Trophoblast cell (in vitro differentiated cells and primary cell): ENCODE measurements at regions not wholly inside any gene's neighbourhood (a gene's known extent, or its start where the extent isn't known, plus 50 kb on each side); places are given as distances from the start of the nearest gene placed in this dataset.

Experiments used
- DNase-seq, 2 donors: peaks; one replicate each; pipeline ENCODE4 v3.0.0-alpha.2; 2016
- H2AFZ ChIP-seq: 2 replicates; pipeline ENCODE4 v1.6.1; 2013; ENCODE audit warnings: low read length, moderate library complexity, mild to moderate bottlenecking; ENCODE audit not compliant: insufficient read depth, poor library complexity
- H2AK5ac ChIP-seq: 2 replicates; pipeline ENCODE4 v1.6.1; 2013; ENCODE audit warnings: mild to moderate bottlenecking, low read length
- H2BK120ac ChIP-seq: 2 replicates; pipeline ENCODE4 v1.6.1; 2013; ENCODE audit warnings: low read length, mild to moderate bottlenecking, moderate library complexity; ENCODE audit not compliant: insufficient read depth, poor library complexity
- H2BK12ac ChIP-seq: 2 replicates; pipeline ENCODE4 v1.6.1; 2013; ENCODE audit warnings: mild to moderate bottlenecking, low read length, moderate library complexity
- H2BK5ac ChIP-seq: 2 replicates; pipeline ENCODE4 v1.6.1; 2013; ENCODE audit warnings: low read length, low read depth, moderate library complexity, mild to moderate bottlenecking; ENCODE audit not compliant: poor library complexity
- H3K14ac ChIP-seq: 2 replicates; pipeline ENCODE4 v1.6.1; 2013; ENCODE audit warnings: mild to moderate bottlenecking, low read length
- H3K18ac ChIP-seq: 2 replicates; pipeline ENCODE4 v1.6.1; 2013; ENCODE audit warnings: mild to moderate bottlenecking, low read length
- H3K23ac ChIP-seq: 2 replicates; pipeline ENCODE4 v1.6.1; 2013; ENCODE audit warnings: low read length
- H3K27ac ChIP-seq: 2 replicates; pipeline ENCODE4 v1.5.1; 2013; ENCODE audit warnings: low read depth, mild to moderate bottlenecking, inconsistent platforms, low read length, moderate library complexity
- H3K27me3 ChIP-seq: 2 replicates; pipeline ENCODE4 v1.6.1; 2013; ENCODE audit warnings: inconsistent platforms, mild to moderate bottlenecking, low read length, moderate library complexity; ENCODE audit not compliant: insufficient read depth
- H3K36me3 ChIP-seq, 2 experiments: 1 replicate in 1 of 2; 2 replicates in 1 of 2; pipeline ENCODE4 v1.6.1; 2013; ENCODE audit warnings: low read length in 2 of 2, mild to moderate bottlenecking in 2 of 2, moderate library complexity in 1 of 2; ENCODE audit not compliant: insufficient read depth in 2 of 2, control insufficient read depth in 1 of 2
- H3K4ac ChIP-seq: 2 replicates; pipeline ENCODE4 v1.6.1; 2013; ENCODE audit warnings: low read depth, mild to moderate bottlenecking, low read length, moderate library complexity
- H3K4me1 ChIP-seq, 2 experiments: 1 replicate in 1 of 2; 2 replicates in 1 of 2; pipeline ENCODE4 v1.6.1; 2013; ENCODE audit warnings: low read length in 2 of 2, mild to moderate bottlenecking in 2 of 2, moderate library complexity in 1 of 2; ENCODE audit not compliant: insufficient read depth in 2 of 2, control insufficient read depth in 1 of 2
- H3K4me2 ChIP-seq: 2 replicates; pipeline ENCODE4 v1.6.1; 2013; ENCODE audit warnings: inconsistent platforms, mild to moderate bottlenecking, low read length, moderate library complexity
- H3K4me3 ChIP-seq: 2 replicates; pipeline ENCODE4 v1.5.1; 2013; ENCODE audit warnings: mild to moderate bottlenecking, low read depth, low read length, inconsistent platforms
- H3K79me1 ChIP-seq: one replicate; pipeline ENCODE4 v1.6.1; 2013; ENCODE audit warnings: low read length
- H3K79me2 ChIP-seq: 2 replicates; pipeline ENCODE4 v1.6.1; 2013; ENCODE audit warnings: low read length, mild to moderate bottlenecking; ENCODE audit not compliant: control insufficient read depth, insufficient read depth, poor library complexity
- H3K9ac ChIP-seq: 2 replicates; pipeline ENCODE4 v1.6.1; 2013; ENCODE audit warnings: mild to moderate bottlenecking, low read length
- H3K9me3 ChIP-seq: 2 replicates; pipeline ENCODE4 v1.6.1; 2013; ENCODE audit warnings: low read depth, mild to moderate bottlenecking, control low read depth, inconsistent platforms, low read length; ENCODE audit not compliant: insufficient read depth
- H4K12ac ChIP-seq: 2 replicates; pipeline ENCODE4 v1.6.1; 2013; ENCODE audit warnings: low read depth, mild to moderate bottlenecking, low read length, moderate library complexity
- H4K8ac ChIP-seq: 2 replicates; pipeline ENCODE4 v1.6.1; 2013; ENCODE audit warnings: low read depth, mild to moderate bottlenecking, low read length, moderate library complexity
- H4K91ac ChIP-seq: one replicate; pipeline ENCODE4 v1.6.1; 2013; ENCODE audit warnings: low read depth, mild to moderate bottlenecking, low read length, moderate library complexity
- WGBS: extraction: QIAGEN DNeasy Blood & Tissue Kit; methylation state at CpG from one replicate; pipeline ENCODE4 v1.1.7; 2013; ENCODE audit warnings: missing lambda C conversion rate; ENCODE audit not compliant: insufficient read length, insufficient coverage; ENCODE audit errors: extremely low coverage; 5-methylcytosine and 5-hydroxymethylcytosine counted together

DNA sequence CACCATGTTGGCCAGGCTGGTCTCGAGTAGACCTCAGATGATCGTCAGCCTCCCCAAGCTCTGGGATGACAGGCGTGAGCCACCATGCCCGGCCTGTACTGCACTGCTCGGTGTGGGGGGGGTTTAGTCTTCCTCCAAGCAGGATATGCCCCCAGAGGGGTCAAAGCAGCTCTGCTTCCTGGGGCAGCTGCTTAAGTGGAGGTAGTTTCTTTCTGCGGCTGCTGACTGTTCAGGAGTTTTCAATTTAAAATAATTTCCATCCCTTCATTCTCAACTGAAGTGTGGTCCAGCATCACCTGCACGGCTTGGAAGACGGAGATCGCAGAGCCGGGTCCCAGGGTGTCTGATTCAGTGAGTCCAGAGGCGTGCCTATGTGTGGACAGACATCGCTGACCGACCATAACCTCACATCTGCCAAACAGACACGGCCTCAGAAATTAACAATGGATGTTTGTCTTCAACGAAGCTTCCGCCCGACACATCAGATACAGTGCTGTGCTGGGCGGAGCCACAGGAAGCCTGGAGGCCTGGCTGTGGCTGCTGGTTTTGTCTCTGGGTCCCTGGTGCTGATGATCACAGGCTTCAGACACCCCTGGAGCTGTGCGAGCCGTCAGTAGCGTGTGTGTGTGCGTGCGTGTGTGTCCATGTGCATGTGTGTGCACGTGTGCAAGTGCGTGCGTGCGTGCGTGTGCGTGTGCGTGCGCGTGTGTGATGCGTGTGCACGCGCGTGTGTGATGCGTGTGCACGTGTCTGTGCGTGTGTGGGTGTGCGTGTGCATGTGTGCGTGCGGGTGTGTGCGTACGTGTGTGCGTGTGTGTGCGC is 226.5 kb upstream of the PITRM1 start:
- no peak overlapping the region for H3K4ac ChIP-seq
- H2BK12ac ChIP-seq = no peak overlapping the region
- peak overlapping the region; percentile 38 for H3K4me3 ChIP-seq
- H4K91ac ChIP-seq = no peak overlapping the region
- peak; percentile 55 to 61 for DNase-seq
- H4K8ac ChIP-seq = no peak overlapping the region
- peaks cover 5 to 7% of the 10 kb centered on the region in 2 experiments for H3K4me1 ChIP-seq
- no peak overlapping the region for H3K23ac ChIP-seq
- no peak overlapping the region for H3K27ac ChIP-seq
- no peak overlapping the region for H3K9ac ChIP-seq
- H3K9me3 ChIP-seq = peaks cover 4% of the 10 kb centered on the region
- H3K4me2 ChIP-seq = no peak overlapping the region
- H2BK120ac ChIP-seq = no peak overlapping the region
- no peaks in the 10 kb centered on the region for H3K36me3 ChIP-seq
- H2AFZ ChIP-seq = no peak overlapping the region
- peak overlapping the region; percentile 18 for H3K18ac ChIP-seq
- H3K27me3 ChIP-seq = no peaks in the 10 kb centered on the region
- H3K79me2 ChIP-seq = no peaks in the 10 kb centered on the region
- no peak overlapping the region for H2AK5ac ChIP-seq
- H3K79me1 ChIP-seq = no peaks in the 10 kb centered on the region
- H4K12ac ChIP-seq = no peak overlapping the region
- H3K14ac ChIP-seq = peak overlapping the region; percentile 15
- no peak overlapping the region for H2BK5ac ChIP-seq
- WGBS = no CpG with 5 or more reads among the region's 46 CpGs

- Histone ChIP-seq H3K4ac (no peak overlapping the region), H2BK120ac (no peak overlapping the region), H3K79me2 (no peaks in the 10 kb centered on the region), H4K8ac (no peak overlapping the region), H3K9me3 (peaks cover 4% of the 10 kb centered on the region), H3K18ac (no peak overlapping the region), H3K4me1 (peaks cover 5 to 7% of the 10 kb centered on the region in 2 experiments), H2BK12ac (no peak overlapping the region), H3K9ac (no peak overlapping the region), H3K4me3 (no peak overlapping the region), H2AFZ (no peak overlapping the region), H2BK5ac (no peak overlapping the region), H3K27ac (no peak overlapping the region), H3K4me2 (no peak overlapping the region), H3K23ac (no peak overlapping the region), H4K12ac (no peak overlapping the region), H4K91ac (no peak overlapping the region), H3K27me3 (no peaks in the 10 kb centered on the region), H2AK5ac (no peak overlapping the region), H3K14ac (no peak overlapping the region), H3K79me1 (no peaks in the 10 kb centered on the region), H3K36me3 (no peaks in the 10 kb centered on the region)
- DNase-seq = no peak
- WGBS = no CpG with 5 or more reads among the region's 23 CpGs
Observed at GRCh38 chr10:3397846-3398245, 225.3 kb upstream of the PITRM1 start.

DNA sequence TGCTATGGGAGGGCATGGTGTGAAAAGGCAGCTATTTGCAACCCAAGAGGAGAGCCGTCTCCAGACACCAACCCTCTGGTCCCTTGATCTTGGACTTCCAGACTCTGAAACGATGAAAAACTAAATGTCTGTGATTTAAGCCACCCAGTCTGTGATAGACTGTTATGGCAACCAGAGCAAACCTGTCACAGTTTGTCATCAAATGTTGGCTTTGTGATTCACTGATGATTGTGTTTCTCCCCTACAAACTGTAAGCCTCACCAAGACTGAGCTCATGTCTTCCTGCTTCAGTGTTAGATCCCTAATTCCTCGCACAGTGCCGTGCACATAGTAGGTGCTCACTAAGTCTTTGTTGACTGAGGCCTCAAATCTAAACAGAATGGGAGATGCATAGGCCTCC is 224.6 kb upstream of the PITRM1 start:
- no peak overlapping the region for H3K18ac ChIP-seq
- no peak overlapping the region for H2BK12ac ChIP-seq
- H3K4me2 ChIP-seq = no peak overlapping the region
- H3K27ac ChIP-seq = no peak overlapping the region
- H4K12ac ChIP-seq = no peak overlapping the region
- no peak overlapping the region for H3K4ac ChIP-seq
- H2BK120ac ChIP-seq = no peak overlapping the region
- H3K36me3 ChIP-seq = no peaks in the 10 kb centered on the region
- no peak overlapping the region for H3K23ac ChIP-seq
- H3K4me1 ChIP-seq = peaks cover 5 to 7% of the 10 kb centered on the region in 2 experiments
- H3K79me2 ChIP-seq = no peaks in the 10 kb centered on the region
- H2AFZ ChIP-seq = no peak overlapping the region
- H2BK5ac ChIP-seq = no peak overlapping the region
- H3K9ac ChIP-seq = no peak overlapping the region
- no peak overlapping the region for H4K91ac ChIP-seq
- no peak overlapping the region for H4K8ac ChIP-seq
- no peak for DNase-seq
- no peak overlapping the region for H3K4me3 ChIP-seq
- no peak overlapping the region for H2AK5ac ChIP-seq
- peaks cover 4% of the 10 kb centered on the region for H3K9me3 ChIP-seq
- no peak overlapping the region for H3K14ac ChIP-seq
- no CpG with 5 or more reads among the region's 4 CpGs for whole genome bisulfite sequencing
- no peaks in the 10 kb centered on the region for H3K27me3 ChIP-seq
- no peaks in the 10 kb centered on the region for H3K79me1 ChIP-seq

GRCh38 chr10:3396116-3396515 is 223.5 kb upstream of the PITRM1 start:
- Histone ChIP-seq H3K23ac (no peak overlapping the region), H3K4ac (no peak overlapping the region), H3K79me1 (no peaks in the 10 kb centered on the region), H4K8ac (no peak overlapping the region), H3K4me1 (peaks cover 5 to 7% of the 10 kb centered on the region in 2 experiments), H3K36me3 (no peaks in the 10 kb centered on the region), H2AK5ac (no peak overlapping the region), H3K18ac (no peak overlapping the region), H3K4me3 (no peak overlapping the region), H3K27ac (no peak overlapping the region), H3K27me3 (no peaks in the 10 kb centered on the region), H3K9ac (peak overlapping the region; percentile 48), H2BK12ac (no peak overlapping the region), H2BK5ac (no peak overlapping the region), H3K9me3 (peaks cover 4% of the 10 kb centered on the region), H4K12ac (no peak overlapping the region), H3K79me2 (no peaks in the 10 kb centered on the region), H2AFZ (no peak overlapping the region), H4K91ac (no peak overlapping the region), H3K14ac (no peak overlapping the region), H3K4me2 (no peak overlapping the region), H2BK120ac (no peak overlapping the region)
- no CpG with 5 or more reads among the region's 10 CpGs for WGBS
- DNase-seq = no peak
